ENCODE measurements at regions not wholly inside any gene's neighbourhood (a gene's known extent, or its start where the extent isn't known, plus 50 kb on each side); places are given as distances from the start of the nearest gene placed in this dataset.

DNA sequence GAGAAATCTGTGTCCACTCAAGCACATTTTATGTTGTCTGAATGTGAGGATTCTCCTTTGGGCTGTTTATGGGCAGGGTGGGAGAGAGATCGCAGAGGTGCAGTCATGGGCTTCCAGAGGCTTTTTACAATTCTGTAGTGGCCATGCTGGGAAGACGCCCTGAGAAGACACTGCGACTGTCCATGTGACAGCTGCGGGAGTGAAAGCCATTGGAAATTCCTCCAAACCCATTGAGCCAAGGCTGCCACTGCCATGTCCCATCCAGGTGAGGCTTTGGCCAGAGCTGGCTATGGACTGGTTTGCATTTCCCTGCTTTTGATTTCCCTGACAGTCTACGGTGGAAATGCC is 216.9 kb upstream of the ECI2 start:
- TF ChIP-seq POLR2A (IDR thresholded peaks at IDR 0.05) (no peak), CTCF (IDR thresholded peaks at IDR 0.05) (no peak)
- intact Hi-C loops (cut with DNase I; ENCODE audit: low total_unique reads) = no loop called here
- WGBS, 2 donors = 62 to 68% methylated on average over 5 of the region's 5 CpGs
- no peak overlapping the region for H3K4me3 ChIP-seq (ENCODE audit: low read depth, poor library complexity, severe bottlenecking)
- peak in 1 of 2 donors; percentile 66 for DNase-seq (ENCODE audit: low spot score in 2 of 2)

DNA sequence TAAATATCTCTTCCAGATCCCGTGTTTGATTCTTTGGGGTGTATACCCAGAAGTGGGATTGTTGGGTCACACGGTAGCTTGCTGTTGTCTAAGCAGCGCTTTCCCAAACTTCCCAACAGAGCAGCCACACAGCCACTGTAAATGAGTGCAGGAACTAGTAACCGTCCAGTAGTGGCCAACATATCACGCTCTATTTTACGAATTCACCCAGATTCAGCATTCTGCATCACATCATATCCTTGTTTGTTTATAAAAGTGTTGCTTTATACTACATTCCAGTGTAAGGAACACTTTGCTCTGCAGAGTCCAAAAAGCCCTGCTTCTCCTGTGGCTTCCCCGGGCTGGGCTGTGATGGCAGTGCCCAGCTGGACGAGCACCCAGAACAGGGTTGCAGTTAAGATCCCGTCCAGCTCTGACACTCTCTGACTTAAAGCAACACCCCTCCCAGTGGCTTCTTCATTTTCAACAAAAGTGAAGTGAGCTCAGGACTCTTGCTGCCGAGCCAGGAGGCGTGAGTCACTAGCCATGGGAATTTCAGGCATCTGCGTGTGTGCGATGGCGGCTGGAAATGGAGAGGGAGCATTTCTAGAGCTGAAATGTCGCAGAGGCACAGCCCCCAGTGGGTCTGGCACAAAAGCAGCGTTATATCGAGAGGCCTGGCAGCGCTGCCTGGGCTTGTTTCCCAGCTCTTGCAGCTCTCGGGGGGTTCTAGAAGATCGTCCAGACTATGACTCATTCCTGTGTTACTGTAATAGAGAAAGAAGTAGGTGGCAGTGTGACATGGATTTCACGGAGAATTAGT is 216.3 kb upstream of the ECI2 start:
- no peak overlapping the region for H3K4me3 ChIP-seq (ENCODE audit: low read depth, poor library complexity, severe bottlenecking)
- peak; percentile 63 to 89 for DNase-seq (ENCODE audit: low spot score in 2 of 2)
- intact Hi-C loops (cut with DNase I; ENCODE audit: low total_unique reads) = no loop called here
- no peak for TF ChIP-seq CTCF (IDR thresholded peaks at IDR 0.05)
- no peak for TF ChIP-seq POLR2A (IDR thresholded peaks at IDR 0.05)
- WGBS, 2 donors = 22 to 27% methylated on average over 21 of the region's 21 CpGs

DNA sequence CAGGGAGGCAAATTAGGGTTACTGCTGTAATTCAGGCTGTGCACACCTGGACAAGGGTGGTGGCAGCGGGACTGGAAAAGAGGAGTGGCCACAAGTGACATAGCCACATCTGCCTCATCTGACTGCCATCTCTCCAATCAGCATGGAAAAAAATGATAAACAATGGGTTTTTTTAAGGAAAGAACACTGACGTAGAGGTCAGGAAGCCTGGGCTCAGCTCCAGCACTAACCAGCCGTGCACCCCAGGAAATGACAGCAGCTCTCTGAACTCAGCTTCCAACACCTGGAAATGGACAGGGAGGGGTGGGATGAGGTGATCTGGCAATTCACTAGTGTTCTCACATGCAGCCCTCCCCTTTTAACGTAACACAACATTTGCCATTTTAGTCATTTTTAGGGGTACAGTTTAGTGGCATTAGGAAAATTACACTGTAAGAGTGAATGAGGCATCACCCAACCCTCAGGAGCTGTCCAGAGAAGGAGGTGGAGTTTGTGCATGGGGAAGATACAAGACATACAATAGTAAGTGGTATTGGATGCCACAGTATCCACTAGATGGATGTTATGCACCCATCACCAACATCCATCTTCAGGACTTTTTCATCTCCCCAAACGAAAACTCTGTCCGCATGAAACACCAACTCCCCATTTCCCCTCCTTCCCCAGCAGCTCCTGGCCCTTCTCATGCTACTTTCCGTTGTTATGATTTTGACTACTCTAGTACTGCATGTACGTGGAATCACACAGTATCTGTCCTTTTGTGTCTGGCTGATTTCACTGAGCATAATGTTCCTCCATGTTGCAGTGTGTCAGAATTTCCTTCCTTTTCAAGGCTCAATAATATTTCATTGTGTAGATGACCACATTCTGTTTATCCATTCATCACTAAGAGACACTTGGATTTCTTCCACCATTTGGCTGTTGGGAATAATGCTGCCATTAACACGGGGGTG is 215.5 kb upstream of the ECI2 start:
- TF ChIP-seq POLR2A (IDR thresholded peaks at IDR 0.05) = no peak
- TF ChIP-seq CTCF (IDR thresholded peaks at IDR 0.05) = no peak
- intact Hi-C loops (cut with DNase I; ENCODE audit: low total_unique reads) = no loop called here
- peak in 1 of 2 donors; percentile 85 for DNase-seq (ENCODE audit: low spot score in 2 of 2)
- 57 to 67% methylated on average over 9 of the region's 9 CpGs for WGBS, 2 donors
- H3K4me3 ChIP-seq (ENCODE audit: low read depth, poor library complexity, severe bottlenecking) = no peak overlapping the region

DNA sequence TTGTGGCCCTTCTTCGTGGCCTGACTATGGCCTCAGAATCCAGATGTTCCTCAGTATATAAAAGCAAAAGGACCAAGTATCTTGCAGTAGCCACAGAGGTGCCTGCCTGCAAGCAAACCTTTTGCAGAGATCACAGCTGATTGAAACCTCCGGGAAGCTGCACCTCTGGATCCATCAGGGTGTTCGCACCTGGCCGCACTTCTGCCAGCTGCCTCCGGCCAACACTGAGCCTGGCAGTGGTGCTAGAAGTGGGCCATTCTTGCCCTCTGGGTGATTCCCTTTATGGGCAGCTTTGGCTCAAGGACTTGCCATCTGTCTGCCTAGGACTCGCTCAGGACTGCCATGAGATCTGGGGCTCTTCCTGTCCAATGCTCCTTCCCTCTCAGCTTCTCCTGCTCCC is 214.6 kb upstream of the ECI2 start:
- H3K4me3 ChIP-seq (ENCODE audit: low read depth, poor library complexity, severe bottlenecking) = no peak overlapping the region
- WGBS, 2 donors = 91 to 95% methylated on average over 6 of the region's 6 CpGs
- DNase-seq (ENCODE audit: low spot score in 2 of 2) = peak in 1 of 2 donors; percentile 80
- intact Hi-C loops (cut with DNase I; ENCODE audit: low total_unique reads) = no loop called here
- TF ChIP-seq POLR2A (IDR thresholded peaks at IDR 0.05) = no peak
- no peak for TF ChIP-seq CTCF (IDR thresholded peaks at IDR 0.05)

GRCh38 chr6:4349323-4349722 is 213.9 kb upstream of the ECI2 start:
- 91 to 93% methylated on average over 11 of the region's 11 CpGs for WGBS, 2 donors
- TF ChIP-seq CTCF (IDR thresholded peaks at IDR 0.05) (no peak), POLR2A (IDR thresholded peaks at IDR 0.05) (no peak)
- no peak for DNase-seq (ENCODE audit: low spot score in 2 of 2)
- H3K4me3 ChIP-seq (ENCODE audit: low read depth, poor library complexity, severe bottlenecking) = no peak overlapping the region
- intact Hi-C loops (cut with DNase I; ENCODE audit: low total_unique reads) = no loop called here

Data from lower leg skin (tissue), 4 donors.